Medulla oblongata (tissue), 1 donor: ENCODE measurements at regions not wholly inside any gene's neighbourhood (a gene's known extent, or its start where the extent isn't known, plus 50 kb on each side); places are given as distances from the start of the nearest gene placed in this dataset.

Experiments used
- DNase-seq: peaks from one replicate; pipeline ENCODE4 v3.0.0-alpha.2; 2015; ENCODE audit errors: extremely low spot score

DNA sequence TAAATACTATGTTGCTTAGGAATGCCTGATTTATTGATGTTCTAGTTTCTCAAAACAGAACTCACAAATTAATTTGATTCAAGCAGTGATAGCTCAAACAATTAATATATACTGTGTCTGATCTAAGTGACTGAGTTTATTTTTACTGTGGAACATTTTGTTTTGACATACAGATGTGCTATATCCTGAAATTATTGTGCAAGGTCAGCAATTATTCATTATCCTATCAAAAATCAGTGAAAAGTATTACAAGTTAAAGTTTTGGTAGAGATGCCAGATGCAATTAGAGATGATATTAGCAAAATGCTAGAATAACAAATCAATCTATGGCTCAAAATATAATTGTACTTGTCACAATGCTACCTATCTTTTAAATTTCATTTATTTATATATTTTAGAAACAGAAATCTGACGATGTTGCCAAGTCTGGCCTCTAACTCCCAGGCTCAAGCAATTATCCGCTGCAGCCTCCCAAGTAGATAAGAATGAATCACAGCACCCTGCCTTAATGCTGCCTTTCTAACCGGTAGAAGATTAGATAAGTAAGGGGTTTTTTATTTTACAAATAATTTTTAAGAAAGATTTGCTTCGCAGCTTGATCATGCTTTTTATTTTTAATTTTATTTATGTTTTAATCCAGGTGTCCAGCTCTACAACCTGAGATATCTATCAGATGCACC lies 825.5 kb upstream of the NDST4 start:
- DNase-seq, result no peak

DNA sequence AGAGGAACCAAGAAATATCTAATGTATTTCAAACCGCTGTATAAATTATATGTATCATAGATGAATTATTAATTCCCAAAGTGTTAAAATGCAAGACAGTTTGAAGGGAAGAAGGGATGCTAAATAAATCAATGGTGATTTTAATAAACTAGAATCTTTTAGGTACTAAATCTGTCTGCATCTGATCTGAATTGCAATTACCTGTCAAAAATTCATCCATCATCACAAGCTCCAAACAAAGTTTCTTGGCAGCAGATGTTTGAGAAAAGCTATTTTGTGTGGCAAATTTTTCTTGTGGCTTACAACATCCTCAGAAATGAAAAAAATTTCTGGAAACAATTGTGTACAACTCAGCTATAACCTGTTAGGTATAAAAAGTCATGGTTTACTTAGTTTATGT lies 816.0 kb upstream of the NDST4 start:
- no peak for DNase-seq

DNA sequence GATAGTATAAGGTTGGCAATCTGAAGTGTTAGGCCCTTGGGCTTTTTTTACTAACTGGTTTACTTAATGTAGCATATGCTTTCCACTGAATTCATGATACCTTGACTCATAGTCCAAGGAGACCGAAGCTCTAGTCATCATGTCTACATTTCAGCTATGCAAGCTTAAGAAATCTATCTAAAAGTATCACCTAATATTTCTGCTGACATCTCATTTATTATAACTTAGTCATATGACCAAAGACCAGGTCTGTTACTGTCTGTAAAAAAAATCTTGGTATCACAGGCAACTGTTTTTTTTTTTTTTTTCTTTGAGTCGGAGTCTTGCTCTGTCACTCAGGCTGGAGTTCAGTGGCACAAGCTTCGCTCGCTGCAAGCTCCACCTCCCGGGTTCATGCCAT lies 814.0 kb upstream of the NDST4 start:
- DNase-seq, result no peak

DNA sequence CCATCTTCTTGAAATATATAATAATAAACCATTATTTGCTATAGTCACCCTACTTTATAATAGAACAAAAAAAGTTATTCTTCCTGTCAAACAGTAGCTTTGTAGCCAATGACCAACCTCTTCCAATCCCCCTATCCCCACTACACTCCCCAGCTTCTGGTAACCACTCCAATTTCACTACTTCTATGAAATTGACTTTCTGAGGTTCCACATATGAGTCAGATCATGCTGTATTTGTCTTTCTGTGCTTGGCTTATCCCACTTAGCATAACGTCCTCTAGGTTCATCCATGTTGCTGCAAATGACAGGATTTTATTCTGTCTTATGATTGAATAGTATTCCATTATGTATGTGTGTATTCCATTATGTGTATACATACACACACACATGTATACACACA lies 809.7 kb upstream of the NDST4 start:
- DNase-seq, result no peak

DNA sequence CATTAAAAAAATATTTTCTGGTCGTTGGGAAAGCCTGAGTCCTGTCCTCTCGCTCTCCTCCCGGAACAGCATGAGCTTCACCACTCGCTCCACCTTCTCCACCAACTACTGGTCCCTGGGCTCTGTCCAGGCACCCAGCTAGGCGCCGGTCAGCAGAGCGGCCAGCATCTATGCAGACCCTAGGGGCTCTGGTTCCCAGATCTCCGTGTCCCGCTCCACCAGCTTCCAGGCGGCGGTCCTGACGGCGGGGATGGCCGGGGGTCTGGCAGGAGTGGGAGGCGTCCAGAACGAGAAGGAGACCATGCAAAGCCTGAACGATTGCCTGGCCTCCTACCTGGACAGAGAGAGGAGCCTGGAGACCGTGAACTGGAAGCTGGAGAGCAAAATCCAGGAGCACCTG lies 807.2 kb upstream of the NDST4 start:
- DNase-seq, result no peak

DNA sequence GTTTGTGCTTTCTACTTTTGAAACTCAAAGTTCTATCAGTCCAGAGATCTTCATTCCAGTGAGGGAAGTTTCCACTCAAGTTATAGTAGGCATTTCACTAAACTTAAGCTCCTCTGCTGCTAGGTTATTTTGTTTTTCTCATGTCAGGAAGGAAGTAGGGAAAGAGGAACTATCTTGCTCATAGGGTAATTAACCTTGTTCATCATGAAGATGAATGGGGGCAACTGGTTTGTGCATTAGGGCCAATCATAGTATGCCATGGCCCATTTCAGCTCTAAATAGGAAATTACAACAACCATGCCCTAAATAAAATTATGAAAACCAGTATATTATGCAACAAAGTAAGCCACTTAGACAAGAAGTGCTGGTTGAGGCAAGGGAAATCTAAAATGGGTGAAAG lies 804.7 kb upstream of the NDST4 start:
- DNase-seq, result no peak

DNA sequence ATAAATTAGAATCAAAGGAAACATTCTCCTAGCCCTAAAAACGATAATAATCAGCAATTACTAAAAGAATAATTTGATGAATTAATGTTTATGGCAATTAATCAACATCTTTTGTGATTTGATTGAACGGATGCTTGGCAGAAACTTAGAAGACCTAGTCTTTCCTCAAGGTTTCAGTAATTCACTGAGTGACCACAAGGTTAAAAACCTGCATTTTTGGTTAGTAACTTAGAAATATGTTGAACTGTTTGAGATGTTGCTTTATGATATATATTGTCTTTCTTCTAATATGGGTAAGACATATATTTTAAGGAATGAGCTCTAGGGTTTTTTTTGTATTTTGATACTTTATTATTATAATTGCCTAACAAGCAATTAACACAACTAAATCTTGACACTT lies 793.0 kb upstream of the NDST4 start:
- no peak for DNase-seq

DNA sequence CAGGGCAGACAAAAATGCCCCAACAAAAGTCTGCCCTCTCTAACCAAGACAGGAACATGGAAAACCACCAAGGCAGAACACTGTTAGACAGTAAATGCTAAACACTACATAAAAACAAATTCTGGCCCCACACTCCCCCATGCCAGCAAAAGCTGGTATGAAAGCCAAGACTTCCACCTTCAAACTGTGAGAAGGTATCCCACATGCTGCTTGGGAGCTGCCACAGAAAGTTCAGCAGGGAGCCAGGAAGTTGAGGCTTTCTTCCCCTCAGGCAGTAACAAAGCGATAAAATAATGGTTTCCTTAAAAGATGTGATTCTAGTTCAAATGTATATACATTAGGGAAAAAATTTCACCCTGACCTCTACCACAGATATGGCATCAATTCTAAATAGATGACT lies 770.4 kb upstream of the NDST4 start:
- no peak for DNase-seq

DNA sequence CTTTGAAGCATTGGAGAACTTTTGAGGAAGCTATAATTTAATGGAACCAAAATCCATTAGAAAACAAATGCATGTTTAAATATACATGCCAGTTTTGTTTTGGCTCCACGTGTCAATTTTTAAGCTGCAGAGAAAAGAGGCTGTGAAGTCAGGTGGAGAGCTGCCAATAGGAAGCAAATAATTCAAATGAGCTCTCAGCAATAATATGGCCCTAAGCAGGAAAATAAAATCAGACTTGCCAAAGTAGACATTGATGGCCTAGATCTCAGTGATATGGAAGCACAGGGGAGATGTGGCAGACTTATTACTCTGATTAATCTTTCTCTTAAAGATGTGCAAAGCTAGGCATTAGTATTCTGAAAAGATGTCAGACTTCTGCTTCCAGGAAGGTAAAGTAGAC lies 769.8 kb upstream of the NDST4 start:
- no peak for DNase-seq

DNA sequence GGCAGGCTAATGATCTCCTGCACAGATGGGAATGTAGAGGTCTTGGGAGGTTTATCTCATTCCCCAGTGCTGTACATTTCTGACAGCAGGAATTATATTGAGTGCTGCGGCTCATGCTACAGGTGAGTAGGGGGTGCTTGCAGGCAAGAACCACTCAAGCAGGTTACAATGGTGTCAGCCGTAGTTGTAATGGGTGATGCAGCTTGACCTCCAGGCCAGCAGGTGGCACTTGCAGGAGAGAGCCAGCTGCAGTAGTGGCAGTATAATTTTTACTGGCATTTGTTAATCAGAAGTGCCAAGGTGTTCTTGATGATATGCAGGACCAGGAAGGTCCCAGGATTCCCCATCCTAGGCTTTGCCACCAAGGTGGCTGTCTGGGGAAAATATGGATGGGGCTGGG lies 759.6 kb upstream of the NDST4 start:
- DNase-seq, result no peak

DNA sequence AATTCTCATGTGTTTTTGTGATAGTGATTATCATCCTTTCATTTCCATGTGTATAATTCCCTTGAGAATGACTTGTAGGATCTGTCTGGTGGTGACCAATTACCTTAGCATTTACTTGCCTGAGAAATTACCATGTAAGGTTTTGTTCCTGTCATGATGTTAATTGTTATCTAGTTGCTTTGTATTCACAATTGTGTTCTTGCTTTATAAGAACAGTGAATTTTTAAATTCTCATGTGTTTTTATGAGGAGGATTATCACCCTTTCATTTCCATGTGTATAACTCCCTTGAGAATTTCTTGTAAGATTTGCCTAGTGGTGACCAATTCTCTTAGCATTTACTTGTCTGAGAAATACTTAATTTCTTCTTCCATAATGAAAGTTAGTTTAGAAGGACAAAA lies 758.2 kb upstream of the NDST4 start:
- no peak for DNase-seq

DNA sequence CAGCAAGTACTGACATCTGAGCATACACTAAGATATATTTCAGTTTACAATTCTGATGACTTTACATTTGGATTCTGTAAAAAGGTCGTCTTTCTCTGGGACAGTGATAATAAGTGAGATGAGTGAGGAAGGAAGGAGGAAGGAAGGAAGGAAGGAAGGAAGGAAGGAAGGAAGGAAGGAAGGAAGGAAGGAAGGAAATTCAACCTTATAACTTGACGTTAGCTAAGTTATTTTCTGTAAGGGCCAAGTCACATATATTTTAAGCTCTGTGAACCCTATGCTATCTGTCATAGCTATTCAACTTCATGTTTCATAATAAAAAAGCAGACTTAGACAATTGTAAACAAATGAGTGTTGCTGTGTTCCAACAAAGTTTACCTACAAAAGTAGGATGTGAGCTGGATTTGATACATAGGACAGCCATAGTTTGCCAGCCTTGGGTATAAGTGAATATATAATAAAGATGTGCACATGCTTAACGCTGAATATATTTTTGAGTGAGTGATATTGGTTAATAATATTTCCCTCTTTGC lies 753.0 kb upstream of the NDST4 start:
- no peak for DNase-seq

DNA sequence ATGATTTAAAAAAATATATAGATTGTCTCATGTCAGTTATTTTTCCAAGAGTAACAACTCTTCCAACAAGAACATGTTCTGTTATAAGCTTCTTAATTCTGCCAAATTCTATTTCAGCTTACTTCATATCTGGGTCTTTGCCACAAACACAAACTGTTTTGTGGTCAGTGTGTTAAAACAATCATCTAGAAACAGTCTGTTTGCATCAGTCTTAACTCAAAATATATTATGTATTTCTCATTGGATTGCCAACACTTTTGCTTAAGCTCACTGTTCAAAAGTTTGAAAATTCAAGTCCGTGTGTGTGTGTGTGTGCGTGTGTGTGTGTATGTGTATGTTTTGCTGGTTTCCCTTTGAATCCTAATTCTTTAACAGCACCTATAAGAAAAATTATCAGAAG lies 752.3 kb upstream of the NDST4 start:
- DNase-seq, result no peak

DNA sequence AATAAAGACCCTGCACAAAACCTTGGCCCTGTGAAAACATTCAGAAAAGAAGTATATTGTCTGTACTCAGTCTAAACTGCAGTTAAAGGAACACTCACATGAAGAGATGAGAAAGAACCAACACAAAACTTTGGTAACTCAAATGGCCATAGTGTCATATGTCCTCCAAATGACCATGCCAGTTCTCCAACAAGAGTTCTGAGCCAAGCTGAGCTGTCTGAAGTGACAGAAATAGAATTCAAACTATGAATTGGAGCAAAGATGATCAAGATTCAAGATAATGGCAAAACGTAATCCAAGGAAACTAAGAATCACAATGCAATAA lies 739.3 kb upstream of the NDST4 start:
- no peak for DNase-seq

DNA sequence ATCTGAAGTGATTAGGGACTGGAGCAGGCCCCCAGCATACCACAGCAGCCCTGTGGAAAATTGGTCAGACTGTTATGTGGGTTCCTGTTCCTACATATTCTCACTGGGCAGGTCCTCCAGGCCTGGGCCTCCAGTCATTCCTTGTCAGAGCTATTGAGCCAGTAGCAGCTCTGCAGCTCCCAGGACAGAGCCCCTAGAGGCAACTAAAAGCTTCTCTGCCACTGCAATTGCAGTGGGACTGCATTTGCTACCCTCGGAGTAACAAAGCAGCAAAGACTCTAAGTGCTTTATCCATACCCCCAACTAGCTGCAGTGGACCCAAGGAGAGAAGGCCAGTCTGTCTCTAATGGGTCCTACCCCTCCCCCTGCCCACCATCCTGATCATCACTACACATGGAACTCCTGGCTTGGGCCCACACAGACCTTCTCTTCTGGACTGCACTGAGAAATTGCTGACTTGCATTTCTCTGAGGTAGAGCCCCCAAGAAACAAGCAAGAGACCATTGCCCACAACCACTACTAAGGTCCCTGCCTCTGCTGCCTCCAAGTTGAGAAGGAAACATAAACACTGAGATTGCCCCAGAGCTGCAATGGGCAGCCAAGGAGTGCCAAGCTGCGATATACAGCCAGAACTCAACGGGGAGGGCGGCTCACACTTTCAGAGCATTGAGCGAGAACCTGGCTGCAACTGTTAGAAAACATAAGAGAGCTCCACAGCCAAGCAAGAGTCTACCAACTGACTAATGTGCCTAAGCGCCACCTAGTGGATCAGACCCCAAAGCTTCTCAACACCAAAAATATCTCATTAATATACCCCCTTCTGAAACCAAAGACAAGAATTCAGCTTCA lies 738.7 kb upstream of the NDST4 start:
- DNase-seq, result peak; percentile 64

DNA sequence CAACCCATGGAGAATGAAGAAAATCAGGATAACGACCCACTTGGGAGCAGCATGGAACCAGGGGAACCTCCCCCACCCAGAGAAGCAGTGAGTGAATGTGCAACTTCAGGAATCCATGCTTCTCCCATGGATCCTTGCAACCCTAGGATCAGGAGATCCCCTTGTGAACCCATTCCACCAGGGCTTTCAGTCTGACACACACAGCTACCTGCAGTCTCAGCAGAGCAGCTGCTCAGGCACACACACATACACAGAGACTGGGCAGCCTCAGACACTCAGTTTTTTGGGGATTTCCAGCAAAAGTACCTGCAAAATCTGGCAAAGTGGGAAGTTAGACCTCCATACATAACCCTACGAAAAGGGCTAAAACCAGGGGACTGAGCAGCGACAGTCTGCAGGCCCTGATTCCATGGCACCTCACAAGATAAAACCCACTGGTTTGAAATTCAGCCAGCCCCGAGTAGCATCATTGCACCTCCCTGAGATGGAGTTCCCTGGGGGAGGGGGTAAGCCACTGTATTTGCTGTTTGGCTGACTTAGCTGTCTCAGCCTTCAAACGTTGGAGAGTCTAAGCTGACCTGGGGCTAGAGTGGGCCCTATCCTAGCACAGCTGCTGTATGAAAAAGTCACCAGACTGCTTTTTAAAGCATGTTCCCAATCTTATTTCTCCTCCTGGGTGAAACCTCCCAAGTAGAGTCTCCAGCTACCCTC lies 737.5 kb upstream of the NDST4 start:
- no peak for DNase-seq

DNA sequence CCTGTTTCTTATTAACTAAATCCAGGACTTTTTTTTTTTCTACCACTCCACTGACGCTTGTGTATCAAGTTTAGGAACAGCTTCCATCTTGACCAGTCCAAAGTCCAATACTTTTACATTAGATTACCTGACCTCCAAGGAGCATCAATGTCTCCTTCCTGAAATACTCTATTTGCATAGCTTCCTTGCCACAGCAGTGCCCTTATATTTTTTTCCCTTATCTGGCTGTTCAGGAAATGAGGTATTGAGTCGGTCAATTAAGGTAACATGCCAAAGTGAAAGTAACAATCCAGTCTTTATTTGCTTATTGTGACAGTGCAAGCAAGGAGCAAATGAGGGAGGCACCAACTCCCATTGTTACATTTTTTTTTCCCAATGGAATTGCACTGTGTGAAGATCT lies 730.8 kb upstream of the NDST4 start:
- DNase-seq, result no peak

DNA sequence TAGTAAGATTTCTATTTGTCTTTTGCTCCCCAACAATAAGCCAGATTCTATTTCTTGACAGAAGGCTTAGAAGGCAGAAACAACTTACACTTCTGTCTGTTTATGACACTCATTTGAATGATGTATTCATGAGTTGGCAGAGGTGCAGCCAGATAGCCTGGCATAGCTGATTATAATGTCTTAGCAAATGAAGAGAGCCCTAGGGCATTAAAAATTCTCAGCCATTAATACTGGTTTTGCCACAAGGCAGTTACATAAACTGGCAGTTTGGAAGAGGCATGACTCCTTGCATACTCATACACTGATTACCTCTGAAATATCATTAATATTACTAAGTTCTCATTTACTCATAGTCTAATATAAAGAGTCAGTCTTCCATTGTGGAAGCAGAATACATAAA lies 728.5 kb upstream of the NDST4 start:
- no peak for DNase-seq

DNA sequence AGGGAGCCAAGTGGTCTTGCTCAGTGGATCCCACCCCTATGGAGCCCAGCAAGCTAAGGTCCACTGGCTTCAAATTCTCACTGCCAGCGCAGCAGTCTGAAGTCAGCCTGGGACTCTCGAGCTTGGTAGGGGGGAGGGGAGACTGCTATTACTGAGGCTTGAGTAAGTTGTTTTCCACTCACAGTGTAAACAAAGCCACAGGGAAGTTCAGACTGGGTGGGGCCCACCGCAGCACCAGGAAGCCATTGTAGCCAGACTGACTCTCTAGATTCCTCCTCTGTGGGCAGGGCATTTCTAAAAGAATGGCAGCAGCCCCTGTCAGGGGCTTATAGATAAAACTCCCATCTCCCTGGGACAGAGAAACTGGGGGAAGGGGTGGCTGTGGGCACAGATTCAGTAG lies 721.0 kb upstream of the NDST4 start:
- DNase-seq, result no peak

DNA sequence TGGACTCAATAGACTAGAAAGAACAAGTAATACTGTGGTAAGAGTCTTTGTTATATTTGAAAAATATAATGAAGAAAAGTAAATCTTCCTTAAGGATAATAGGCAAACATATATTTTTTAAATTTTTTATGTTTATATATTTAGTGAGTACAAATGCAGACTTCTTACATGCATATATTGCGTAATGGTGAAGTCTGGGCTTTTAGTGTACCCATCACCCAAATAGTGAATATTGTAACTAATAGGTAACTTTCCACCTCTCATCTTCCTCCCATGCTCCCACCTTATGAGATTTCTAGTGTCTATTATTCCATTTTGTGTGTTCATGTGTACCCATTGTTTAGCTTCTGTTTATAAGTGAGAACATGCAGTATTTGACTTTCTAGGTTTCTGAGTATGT lies 711.2 kb upstream of the NDST4 start:
- no peak for DNase-seq

DNA sequence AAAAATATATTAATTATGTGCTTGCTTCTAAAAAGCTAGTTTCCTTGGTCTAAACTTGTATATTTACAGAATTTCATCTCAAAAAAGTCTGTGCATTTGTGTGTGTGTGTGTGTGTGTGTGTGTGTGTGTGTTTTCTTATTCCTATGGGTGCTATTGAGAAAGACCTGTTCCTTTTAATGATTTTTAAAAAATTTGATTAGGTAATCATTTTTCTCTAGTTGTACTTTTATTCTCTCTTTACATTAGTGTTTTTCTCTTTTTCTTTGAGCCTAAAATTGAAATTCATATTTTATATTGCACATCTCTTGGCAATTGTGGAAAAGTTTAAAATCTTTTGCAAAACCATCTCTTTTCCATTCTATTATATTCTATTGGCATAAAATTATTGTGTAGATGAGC lies 690.4 kb upstream of the NDST4 start:
- DNase-seq, result no peak

DNA sequence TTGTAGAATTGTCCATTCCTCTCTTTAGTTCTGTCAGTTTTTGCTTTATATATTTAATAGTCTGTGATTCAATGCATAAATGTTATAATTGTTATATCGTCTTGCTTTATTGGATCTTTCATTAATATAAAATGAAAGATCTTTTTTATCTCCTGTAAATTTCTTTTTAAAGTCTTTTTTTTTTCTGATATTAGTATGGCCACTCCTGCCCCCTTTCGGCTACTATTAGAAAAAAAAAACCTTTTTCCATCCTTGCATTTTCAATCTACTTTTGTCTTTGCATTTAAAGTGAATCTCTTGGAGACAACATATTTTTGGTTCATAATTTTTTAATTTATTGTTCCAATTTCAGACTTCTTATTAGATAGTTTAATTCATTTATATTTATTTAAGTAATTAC lies 677.4 kb upstream of the NDST4 start:
- no peak for DNase-seq
